Activated naive CD4-positive, alpha-beta T cell treated with anti-CD3 and anti-CD28 coated beads, Interleukin-2, amount 50 U/mL, for 16 hours (primary cell): ENCODE measurements at regions not wholly inside any gene's neighbourhood (a gene's known extent, or its start where the extent isn't known, plus 50 kb on each side); places are given as distances from the start of the nearest gene placed in this dataset.

Experiments used
- DNase-seq: peaks from one replicate; pipeline ENCODE4 v3.0.0-alpha.2; 2020

GRCh38 chr12:107536613-107537012 is 149.0 kb upstream of the PWP1 start:
- no peak for DNase-seq

DNA sequence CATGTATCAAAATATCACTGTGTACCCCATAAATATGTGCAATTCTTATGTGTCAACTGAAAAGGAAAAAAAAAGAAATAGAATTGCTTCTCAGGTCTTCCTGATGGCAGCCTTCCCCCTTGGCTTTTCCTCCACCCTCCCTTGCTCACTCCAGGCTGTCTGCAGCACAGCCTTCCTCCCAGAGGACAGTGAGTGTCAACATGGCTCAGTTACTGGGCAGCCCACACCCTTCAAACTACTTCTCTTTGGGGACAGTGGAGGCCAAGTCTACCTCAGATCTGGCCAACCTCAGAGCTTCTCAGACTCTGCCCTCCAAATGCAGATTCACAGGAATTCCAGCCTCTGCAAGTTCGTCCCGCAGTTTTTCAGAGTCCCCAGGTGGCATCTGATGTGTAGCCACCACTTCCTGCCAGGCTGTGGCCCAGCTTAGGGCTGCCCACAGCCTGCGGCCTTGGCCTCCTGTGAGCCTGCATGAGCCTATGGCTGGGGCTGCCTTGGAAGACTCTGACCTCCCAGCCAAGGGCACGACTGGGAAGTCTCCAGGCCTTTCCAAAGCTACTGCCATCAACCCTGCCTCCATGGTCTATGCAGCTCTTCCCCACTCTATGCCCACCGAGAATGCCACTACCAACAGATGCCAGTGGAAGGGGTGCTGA is 148.0 kb upstream of the PWP1 start:
- no peak for DNase-seq

DNA sequence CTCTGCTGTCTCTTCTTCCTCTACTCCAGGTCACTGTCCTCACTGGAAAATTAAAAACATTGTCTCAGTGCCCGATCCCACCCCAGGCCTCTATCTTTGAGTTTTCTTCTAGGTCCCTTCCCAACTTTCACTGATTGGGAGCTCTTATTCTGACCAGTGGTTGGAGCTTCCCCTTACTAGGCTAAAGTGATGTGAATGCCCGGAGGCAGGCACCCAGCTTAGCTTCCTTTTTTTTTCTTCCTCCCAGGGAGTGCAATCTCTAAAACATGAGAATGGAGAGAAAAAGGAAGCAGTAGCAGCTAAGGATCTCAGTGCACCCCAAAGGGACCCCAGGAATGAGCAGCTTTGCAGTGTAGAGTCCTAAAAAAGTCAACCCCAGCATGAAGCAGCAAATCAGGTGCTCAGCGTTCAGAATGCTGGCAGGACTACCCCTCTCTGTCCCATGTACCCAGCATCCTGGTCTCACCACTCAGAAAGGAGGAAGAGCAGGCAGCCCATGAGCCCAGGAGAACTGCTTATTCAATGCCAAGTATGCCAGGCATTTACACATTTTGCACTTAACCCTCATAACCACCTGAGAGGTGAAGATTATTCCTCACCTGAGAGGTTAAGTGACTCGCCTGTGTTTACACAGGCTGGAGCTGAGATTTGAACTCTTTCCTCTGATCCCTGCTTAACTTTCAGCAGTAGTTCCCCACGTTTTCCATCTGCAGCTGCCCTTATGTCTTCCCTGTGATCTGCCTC is 146.2 kb upstream of the PWP1 start:
- no peak for DNase-seq

DNA sequence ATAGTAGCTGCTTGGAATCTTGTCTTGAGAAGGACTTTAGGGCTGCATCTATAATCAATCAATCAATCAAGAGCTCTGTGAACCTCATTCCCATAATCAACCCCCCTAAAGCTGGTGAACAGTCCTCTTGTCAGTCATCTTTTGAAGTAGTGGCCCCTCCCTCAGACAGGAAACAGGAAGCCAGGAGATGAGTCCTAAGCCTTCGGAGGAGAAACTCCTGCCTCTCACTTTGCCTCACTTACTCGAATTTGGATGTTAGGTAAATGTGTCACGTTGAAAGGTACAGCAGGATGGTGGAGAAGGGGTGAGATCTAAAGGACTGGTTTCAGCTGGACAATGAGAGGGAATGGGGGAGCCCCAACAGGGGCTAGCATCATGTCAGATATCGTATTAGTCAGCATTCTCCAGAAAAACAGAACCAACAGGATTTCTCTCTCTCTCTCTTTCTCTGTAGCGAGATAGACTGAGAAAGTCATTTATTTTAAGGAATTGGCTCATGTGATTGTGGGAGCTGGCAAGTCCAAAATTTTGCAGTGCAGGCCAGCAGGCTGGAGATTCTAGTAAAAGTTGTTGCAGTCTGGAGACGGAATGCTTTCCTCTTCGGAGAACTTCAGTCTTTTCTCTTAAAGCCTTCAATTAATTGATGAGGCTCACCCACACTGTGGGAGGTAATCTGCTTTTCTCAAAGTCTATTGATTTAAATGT is 144.4 kb upstream of the PWP1 start:
- DNase-seq, result no peak

DNA sequence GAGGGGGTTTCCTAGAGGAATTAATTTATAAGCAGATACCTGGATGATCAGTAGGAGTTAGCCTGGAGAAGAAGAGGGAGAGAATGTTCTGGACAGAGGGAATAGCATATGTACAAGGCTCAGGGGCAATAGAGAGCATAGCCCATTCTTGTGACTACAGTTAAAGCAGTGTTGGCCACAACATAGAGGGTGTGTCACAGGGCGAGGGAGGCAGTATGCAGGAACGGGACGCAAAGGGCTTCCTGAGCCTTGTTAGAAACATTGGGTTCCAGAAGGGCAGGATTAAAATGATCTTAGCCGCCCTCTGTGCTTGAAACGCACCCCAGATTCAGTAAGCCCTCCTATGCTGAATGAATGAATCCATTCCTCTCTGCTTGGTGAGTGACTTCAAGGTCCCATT is 142.2 kb upstream of the PWP1 start:
- DNase-seq, result no peak

GRCh38 chr12:107543841-107544240 is 141.8 kb upstream of the PWP1 start:
- DNase-seq, result no peak

DNA sequence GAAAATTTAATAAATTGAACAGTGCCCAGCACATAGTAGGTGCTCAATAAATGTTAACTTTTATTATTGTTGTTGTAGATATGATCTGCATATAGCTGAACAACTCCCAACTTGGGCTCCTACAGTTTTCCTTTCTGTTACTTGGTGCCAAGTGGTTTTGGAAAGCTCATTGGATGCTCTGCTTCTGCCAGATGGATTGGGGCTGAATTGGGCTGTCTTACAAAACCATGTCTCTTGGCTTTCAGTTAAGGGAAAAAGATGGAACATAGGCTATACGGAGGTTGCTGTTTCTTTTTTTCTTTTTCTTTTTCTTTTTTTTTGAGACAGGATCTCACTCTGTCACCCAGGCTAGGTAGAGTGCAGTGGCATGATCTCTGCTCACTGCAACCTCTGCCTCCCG is 140.7 kb upstream of the PWP1 start:
- no peak for DNase-seq

- DNase-seq, result no peak
These were observed 139.8 kb upstream of the PWP1 start for GRCh38 chr12:107545737-107546353.

DNA sequence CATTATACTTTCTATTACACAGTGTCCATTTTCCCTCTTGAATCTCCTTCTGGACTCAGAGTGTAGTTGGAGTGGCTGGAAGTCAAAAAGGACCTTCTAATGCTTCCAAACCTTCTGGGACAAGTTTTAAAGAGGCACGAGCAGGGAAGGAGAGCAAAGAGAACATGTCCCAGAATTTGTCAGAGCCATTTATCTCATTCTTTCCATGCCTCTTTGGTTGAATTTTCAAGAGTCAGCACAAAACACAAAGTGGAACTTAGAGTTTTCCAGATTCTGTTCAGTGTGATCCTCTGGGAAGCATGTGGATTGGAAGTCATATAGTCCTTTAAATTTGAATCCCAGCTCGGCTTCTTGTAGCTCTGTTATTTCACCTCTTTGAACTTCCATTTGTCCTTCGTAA is 138.2 kb upstream of the PWP1 start:
- DNase-seq, result no peak

GRCh38 chr12:107549651-107550480 is 135.7 kb upstream of the PWP1 start:
- DNase-seq, result no peak

GRCh38 chr12:107551434-107551833 is 134.2 kb upstream of the PWP1 start:
- no peak for DNase-seq

DNA sequence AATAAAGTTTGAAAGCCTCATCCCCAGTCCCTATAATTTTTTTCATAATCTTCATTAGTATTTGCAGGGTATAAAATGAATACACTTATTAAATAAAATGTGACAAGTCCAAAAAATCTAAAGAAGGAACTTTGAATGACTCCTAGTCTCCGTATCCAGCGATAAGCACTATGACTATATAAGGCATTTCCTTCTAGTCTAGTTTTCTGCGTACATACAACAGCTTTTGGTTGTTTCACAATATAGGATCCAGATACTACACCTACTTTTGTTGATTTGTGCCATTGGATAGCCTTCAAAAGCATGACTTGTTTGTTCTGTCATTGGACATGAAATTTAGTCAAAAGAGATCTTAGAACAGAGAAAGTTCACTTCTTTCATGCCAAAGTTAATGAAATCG is 133.3 kb upstream of the PWP1 start:
- DNase-seq, result no peak

GRCh38 chr12:107553211-107553765 is 132.3 kb upstream of the PWP1 start:
- no peak for DNase-seq

DNA sequence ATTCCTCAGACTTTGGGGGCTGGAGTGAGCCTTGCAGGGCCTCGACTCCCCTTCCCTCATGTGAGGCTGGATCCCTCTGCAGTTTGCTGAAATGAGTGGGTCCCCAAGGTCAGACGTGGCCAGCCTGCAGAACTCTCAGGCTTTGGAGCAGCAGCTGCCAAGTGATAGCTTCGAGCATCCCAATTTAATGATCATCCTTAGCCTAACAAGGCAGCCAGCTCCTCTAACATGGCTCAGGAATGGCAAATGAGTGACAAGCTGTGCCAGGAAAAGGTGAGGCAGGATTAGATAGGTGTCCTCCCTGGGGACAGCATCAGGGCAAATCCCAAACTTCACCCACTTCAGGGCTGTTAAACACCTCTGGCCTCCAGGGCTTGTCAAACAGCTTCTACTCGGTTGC is 130.7 kb upstream of the PWP1 start:
- DNase-seq, result no peak

- no peak for DNase-seq
These were observed 128.6 kb upstream of the PWP1 start for GRCh38 chr12:107557026-107557425.

DNA sequence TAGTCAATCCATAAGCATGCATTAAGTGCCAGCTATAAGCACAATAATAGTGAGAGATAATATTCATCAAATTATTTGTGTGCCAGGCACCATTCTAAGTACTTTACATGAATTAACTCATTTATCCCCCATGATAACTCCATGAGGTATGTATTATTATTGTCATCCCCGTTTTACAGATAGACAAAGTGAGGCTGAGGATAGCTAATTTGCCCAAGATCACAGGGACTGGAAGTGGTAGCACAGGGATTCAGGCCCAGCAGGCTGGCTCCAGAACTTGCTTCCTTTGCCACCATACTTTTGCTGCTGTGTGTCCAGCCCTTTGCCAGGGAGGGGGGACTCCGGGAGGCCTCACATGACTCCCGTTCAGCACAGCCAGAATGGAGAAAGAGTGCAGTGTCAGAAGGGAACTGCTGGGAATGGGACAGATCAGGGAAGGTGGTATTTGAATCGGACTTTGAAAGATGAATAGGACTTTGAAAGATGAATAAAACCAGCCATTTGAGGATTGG is 128.0 kb upstream of the PWP1 start:
- DNase-seq, result no peak

DNA sequence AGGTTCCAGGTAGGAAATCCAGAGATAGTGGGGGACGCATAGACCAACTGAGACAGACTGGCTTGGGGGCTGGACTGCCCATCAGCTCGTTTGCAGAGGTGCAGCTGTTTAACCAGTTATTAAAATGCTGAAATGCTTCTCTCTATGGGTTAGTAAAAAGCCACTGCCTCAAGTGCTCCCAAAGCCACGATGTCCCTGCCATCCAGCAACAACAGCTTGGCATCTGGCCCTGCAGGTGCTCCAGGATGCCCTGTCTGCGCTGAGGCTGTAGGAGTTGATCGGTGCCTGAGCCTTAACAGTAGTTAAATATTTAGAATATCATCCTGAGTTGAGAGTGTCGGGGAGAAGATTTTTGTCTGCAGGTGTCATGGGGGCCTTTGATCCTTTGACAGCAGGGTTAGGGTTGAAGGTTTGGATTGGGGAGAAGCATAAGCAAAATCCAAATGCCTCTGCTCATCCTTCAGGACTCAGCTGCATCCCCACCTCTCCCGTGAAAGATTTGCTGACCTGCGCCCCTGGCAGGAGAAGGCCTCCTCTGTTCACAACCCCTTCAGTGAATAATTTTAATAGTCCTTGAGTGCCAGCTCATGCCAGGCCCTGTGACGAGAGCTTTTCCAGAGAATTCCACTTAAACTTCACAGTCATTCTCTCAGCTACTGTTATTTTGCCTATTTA is 127.3 kb upstream of the PWP1 start:
- no peak for DNase-seq

DNA sequence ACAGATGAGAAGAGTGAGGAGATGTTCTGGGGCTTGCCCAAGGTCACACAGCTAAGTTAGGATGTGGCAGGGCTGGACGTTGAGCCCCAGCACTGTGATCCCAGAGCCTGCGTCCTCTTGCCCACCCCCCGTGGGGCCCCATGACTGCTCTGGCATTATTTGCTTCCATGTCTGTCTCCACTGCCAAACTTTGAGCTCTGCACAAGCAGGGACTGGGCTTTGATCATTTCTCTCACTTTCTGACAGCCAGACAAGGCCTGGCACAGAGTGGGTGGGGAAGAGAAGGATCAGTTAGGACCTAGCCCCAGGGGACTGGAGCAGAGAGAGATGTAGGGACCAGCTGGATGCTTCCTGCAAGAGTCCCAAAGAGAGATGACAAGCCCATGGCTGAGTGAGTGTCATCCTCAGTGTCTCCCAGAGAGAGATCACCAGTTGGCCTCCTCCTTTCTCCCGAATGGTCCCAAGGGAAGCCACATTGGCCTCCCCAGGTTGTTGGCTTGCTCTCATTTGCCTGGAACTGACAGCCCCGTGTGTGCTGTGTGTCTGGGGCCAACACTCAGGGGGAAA is 126.7 kb upstream of the PWP1 start:
- no peak for DNase-seq

DNA sequence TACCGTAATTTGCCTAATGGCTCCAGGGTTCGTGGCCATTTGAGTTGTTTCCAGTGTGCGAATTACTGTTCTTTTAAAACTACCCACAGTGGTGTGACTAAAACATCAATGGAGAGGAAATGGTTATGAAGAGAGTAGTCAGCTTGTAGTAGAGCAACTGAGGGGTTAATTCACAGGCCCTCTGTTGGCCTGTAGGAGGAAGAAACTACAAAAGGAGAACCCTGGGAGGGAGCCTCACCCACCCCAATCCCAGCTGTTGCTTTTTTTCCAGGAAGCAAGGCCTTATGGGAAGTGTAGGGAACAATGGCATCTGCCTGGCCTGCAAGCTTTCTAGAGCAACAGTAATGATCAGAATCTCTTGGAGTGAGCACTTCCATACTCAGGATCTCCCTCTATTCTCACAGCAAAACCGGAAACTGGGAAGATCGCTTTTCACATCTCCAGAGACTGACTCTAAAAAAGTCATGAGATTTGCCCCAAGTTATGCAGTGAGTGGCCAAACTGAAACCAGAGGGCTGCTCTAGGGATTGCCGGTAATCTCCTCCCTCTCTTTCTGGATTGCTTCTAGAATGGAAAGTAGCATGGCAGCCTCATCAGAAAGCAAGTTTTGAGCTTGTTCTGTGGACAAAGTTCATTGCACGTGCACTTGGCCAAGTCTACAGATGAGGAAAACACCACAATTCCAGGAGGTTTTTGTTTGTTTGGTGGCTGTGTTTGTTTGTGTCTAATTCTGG is 125.3 kb upstream of the PWP1 start:
- no peak for DNase-seq

DNA sequence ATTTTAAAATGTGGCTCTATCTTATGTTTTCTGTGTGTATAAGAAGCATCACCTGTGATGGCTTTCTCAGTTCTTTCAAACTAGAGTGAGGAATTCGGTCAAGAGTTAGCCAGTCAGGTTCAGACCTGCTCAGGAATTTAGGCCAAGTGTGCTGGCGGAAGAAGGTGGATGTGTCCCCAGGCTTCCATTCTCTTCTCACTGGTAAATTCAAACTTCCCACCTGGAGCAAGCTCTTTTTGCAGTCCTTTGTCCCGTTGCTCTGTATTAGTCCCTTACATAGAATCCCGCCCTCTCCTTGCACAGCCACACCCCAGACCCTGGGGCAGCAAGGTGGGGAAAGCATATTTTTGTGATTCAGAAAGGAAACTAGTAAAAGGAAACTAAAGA is 124.7 kb upstream of the PWP1 start:
- DNase-seq, result no peak

DNA sequence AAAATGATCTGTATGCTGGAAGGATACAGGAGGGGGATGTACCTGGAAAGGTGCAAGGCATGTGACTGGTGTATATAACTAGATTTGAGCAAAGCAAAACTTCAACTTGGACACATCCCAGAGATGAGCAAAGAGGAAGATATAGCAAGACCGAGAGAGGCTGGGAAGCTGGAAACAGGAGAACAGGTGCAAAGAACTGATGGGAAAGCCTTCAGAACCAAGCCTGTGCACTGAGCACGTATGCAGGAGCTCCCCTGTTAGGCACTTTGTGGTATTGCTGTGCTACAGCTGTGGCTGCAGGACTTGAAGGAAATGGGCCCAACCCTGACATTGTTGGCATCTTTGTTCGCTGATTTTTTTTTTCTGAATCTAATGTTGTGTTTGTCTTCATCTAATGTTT is 120.7 kb upstream of the PWP1 start:
- DNase-seq, result no peak
